Fibroblast of skin of back (primary cell): ENCODE measurements at regions not wholly inside any gene's neighbourhood (a gene's known extent, or its start where the extent isn't known, plus 50 kb on each side); places are given as distances from the start of the nearest gene placed in this dataset.

Experiments used
- DNase-seq: peaks from one replicate; pipeline ENCODE4 v3.0.0-alpha.2; 2013

DNA sequence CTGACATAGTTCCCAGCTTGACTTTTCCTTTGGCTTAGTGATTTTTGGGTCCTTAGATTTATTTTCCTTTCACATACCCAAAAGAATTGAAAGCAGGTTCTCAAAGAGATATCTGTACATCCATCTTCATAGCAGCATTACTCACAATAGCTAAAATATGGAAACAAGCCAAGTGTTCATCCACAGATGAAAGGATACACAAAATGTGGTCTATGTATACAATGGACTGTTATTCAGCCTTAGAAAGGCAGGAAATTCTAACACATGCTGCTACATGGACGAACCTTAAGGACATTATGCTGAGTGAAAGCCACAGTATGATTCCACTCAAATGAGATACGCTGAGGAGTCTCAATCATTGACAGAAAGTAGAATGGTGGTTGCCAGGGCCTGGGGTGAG, 171.8 kb downstream of the IGLL1 start:
- DNase-seq = no peak

DNA sequence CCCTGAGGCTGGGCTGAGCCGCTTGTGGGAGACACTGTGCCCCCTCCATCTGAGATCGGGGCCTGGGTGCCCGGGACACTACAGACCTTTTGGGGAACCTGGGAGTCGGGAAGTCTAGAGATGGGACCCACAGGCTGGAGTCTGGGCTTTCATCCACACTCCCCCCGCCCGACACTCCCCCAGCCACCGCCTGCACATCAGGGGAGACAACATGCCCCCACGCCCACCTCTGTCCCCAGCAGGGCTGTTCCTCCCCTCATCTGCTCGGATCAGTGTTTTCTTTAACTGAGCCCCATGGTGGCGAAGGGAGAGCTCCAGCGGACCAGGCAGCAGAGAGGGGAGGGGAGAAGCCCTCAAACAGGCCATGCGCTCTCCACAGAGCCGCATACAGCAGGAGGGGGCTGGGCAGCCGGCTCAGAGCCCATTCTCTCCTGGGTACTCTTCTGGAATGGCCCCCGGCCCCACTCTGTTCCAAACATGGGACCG, 174.7 kb downstream of the IGLL1 start:
- no peak for DNase-seq

DNA sequence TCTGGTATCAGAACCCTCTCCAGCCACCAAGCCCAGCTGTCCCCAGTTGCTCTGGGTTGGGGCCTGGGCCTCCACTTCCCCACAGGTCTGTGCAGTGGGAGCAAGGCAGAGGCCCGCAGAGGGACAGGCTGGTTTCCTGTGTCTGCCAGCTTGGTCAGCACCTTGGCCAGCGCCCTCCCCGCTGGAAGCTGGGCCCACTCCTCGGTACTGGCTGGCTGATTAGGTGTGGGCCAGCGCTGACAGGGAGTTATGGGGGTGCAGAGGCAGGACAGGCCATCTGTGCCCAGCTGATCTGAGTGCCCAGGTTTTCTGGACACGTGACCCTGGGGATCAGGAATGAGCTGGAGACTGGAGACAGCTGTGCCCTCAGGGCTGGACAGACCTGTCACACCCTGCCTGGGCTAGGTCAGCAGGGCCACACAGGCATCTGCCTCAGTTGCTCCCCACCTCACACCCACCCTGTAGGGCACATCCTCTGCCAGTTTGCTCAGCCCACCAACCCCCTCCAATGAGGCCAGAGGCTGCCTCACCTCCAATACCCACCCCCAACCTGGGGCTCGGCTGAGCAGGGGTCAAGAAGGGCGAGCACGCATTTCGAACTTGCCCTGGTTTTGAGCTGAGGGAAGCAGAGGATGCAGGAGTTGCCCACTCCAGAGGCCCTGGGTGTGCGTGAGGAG, 175.3 kb downstream of the IGLL1 start:
- peak; percentile 46 for DNase-seq

DNA sequence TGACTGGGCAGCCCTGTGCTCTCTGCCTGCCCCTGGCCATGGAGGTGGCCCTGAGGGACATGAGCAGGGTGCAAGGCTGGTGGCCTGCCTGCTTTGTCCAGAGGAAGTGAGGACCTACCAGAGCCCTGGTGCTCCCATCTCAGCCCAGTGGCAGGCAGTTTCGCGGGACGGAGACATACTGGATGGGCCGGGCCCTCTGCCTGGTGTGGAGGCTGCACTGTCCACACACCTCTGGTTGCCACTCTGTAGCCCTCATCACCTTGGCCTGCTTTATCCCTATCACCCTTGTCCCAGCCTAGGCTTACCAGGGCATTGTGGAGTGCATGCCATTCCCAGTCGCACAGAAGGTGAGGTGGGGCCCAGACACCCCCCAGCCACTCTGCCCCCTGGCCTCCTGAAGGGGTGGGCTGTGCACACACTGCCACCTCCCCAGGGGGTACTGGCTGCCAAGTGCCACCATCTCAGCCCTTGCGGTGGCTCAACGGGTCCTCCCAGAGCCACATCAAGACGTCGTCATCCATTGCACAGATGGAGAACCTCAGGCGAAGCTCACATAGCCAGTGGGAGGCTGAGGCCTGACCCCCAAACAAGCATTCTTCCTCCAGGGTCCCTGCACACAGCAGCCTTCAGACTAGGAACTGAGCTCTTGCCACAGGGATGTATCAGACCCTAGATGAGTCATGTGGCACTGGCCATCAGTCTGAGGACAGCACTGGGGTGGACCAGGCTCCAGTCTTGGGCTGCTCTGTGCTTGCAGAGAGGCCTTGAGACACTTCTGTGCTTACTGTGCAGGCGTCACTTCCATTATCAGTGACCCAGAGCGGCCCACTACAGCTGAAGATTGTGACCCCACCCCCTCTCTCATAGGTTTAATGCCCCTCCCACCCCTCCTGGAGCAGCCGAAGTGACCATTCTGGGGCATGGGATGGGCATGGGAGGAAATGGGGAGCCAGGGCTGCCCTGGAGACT, 176.1 kb downstream of the IGLL1 start:
- DNase-seq = no peak

DNA sequence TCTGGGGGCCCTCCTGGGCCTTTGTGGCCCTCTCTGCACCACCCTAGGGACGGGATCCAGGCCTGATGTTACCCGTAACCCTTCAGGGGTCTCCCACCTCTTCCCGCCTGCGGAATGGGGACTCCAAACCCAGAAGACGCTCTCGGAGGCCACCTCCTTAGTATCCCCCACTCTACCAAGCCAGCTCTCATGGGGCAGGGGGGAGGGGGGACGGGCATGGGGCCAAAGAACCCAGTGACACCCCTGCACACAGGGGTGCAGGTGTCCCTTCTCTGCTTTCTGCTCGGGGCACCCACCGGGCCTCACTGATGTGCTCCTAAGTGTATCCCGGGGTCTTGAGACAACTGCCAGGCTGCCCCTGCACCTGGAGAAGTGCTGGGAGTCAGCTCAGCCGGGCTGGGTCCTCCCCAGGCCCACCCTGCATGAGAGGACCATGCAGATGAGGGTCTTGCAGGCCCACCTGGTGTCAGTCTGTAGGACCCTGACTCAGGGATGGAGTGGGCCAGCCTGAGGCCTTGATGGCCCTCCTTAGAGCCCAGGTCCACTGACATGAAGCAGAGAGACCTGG, 176.9 kb downstream of the IGLL1 start:
- no peak for DNase-seq

DNA sequence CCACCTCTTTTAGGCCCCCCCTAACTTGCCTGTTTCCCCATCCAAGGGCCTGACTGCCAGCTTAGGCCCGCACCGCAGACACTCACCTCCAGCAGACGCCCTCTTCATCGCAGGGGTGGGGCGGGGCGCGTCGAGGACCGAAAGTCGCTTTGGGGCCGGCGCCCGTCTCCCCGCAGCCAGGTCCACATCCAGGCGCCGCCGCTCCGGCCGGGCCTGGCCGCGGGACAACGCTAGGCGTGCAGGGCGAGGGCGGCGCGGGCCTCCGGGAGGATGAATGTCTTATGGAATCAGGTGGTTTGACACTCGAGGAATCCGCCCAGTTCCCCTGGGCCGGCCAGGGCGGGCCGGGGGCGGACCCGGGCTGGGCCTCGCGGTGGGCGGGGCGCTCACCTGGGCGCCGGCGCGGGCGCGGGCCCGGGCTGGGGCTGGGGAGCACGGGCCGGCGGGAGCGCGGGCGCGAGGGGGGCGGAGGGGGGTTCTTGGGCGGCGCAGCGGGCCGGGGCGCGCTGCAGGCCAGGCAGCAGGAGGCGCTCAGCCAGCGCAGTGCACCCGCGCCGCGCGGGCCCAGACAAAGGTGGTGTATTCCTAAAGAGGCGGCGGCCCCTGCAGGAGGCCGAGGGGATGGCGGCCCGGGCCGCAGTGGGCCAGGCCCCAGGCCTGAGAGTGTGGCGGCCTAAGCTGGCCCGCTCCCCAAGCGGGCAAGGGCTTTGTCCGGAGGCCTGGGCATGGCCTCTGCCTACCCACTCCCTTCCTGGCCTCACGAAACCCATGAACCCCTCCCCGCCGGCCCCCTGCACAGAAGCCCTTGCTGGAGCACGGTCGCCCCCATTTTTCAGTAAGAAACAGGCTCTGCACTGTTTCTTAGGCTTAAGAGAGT, 177.6 kb downstream of the IGLL1 start:
- DNase-seq = peak; percentile 46

DNA sequence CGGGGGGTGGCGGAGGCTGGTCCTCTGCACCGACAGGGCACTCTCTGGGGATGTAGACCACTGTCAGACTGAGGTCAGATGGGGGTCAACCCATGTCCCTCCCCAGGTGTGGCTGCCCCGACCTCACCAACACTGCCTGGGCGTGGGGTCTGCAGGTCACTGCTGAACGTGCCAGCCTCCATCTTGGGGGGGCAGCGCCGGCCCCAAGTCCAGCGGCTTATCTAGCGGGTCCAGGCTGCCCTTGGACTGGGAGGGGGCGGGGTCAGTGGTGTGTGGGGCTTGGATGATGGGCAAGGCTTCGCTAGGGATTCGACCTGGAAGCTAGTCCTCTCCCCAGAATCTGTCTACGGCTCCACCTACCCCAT, 178.2 kb downstream of the IGLL1 start:
- no peak for DNase-seq

DNA sequence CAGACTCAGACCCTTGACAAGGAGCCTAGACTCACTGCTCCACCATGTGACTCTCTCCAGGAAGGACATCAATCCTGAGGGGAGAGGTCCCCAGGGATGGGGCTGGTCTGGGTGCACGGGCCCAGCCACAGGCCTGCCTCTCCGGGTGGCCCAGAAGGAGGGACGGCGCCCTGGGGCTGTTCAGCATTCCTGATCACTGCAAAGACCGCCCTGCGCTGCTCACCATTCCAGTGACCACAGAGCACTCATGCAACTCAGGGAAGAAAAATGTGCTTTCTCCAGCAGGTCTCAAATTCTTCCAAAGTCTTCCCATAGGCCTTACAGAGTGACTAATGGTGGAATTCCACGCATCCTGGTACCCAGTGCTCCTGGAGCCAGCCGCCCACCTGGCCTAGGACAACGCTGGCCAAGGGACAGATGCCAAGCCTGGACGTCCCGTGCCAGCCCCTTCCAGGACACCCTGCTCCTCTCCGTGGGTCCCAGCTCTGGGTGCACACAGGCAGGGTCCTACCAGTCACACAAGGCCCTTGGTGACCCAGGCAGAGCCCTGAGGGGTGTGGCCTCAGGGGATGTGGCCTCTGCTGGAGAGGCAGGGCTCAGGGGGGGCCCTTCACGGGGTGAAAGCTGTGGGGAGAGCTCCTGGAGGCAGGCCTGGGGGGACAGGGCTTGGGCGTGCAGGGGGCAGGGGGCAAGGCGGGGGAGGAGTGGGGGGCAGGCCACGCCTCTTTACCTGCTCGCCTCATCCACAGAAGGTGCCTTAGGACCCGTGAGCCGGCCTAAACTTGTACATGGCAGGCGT, 178.8 kb downstream of the IGLL1 start:
- peak; percentile 93 for DNase-seq

DNA sequence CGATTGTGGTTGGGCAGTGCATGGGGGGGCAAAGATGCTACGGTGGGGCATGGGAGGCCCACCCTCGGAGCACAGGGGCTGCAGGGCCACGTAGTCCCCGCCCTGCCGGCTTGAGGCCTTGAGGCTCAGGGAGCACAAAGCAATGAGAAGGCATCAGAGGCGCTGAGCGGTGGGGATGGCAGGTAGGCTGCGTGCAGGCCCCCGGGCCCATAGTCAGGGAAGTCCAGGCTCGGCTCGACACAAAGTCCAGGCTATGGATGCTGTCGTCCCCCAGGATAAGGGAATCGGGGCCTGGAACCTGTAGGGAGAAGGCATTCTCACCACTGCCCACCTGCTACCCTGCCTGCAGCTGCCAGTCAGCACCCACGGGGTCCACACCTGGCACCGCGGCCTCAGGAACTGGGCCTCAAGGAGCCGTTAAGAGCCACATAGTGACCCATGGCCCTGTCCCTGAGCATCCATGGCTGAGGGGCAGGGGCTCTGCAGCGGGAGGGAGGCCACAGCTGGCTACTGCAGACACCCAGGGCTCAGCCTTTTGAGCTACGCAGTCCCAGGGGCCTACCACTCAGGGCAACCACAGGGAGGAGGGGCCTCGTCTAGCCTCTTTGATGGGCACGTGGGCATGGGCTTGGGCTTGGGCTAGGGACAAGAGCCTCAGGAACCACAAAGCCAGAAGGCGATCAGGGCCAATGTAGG, 179.7 kb downstream of the IGLL1 start:
- no peak for DNase-seq

DNA sequence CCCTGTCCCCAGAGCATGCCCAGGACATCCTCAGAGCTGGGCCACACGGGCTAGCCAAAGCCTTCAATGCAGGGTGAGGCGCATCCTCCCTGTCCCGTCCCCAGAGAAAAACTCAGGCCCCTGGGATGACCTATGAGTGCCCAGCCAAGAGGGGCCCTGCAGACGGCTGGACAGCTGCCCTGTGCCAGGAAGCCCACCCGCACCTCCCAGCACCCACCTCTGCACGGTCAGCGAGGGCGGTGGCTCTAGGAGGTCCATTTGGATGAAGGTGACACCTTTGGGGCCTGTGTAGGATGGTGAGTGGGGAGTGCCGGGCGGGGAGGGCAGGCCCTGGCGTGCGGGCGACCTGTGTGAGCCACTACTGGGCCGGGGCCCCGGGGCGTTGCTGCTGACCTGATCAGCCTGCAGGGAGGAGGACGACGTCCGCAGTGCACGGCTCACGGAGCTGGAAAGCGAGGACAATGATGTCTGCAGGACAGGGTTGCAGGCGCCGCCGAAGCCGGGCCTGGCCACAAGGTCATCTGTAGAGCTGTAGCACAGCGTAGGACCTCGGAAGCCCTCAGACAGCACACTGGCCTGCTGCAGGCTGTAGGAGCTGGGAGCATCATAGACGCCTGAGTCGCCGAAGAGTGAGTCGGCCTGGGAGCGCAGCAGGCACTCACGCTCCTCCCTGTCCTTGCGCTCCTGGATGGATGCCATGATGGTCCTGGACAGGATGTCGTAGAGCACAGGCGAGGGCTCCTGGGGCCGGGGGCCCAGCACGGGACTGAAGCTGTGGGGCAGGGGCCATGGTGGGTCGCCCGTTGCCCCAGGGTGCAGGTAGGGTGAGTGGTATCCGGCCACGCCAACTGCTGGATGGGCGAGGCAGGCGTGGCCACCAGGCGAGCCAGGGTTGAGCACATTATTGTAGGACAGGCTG, 180.5 kb downstream of the IGLL1 start:
- no peak for DNase-seq

DNA sequence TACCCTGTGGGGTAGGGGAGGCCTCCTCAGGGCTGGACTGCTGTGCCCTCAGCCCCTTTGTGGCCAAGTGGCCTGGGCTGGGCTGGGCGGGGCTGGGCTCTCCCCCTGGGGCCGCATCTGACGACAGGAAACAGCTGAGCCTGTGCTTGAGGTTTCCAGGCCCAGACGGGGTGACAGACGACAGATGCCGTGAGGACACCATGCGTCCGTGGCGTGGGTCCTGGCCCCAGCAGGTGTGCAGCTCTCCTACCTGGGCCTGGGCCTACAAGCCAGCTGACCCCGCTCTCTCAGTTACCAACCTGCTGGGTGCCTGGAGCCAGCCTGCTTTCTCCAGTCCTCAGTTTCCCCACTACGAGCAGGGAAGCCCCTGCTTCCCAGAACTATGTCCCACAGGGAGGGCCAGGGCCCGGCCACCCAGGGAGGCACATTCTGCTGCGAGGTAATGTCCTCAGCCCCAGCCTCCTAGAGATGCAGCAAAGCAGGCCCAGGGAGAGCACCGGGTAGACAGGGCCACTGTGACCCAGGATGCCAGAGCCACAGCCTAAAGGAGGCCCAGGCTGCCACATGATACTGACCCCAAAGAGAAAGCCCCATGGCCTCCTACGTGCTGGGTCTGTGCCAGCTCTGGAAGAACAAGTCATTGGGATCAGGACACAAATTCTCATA, 181.3 kb downstream of the IGLL1 start:
- no peak for DNase-seq

DNA sequence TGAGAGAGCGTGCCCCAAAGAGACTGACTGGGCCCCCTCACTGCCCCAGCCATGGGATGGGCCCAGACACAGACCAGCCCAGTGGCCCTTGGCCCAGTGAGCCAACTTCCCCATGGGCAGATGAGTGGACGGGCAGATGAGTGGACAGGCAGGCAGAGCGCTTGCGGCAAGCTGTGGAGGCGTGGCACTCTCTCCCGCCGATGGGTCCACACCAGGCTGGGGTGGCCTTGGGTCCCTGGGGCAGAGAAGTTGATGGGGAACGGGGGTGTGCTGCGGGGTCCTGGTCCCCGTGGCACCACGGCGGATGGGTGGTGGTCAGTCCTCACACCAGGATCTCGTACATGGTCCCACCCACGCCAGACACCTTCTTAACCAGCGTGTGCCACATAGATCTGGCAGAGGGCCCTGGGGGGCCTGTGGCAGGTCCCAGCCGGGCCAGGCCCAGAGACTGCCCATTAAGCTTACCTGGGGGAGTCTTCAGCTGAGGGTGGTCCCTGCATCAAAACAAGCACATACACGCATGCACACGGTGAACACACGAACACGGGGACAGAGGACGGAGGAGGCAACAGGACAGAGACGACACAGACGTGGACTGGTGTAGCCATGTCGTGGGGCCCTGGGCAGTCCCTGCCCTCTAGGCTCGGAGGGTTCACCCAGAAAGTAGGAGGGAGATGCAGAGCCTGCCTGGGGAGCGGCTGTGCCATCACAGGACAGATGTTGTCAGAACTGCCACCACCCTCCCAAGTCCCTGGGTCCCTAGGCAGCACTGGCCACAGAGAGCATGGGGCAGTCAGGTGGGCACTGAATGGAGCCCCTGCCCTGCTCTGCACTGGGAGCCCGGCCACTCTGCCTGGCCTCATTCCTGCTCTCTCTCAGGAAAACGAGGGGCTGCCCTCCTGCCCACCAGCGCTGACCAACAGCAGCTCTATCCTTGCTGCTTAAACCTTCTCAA, 182.2 kb downstream of the IGLL1 start:
- no peak for DNase-seq

DNA sequence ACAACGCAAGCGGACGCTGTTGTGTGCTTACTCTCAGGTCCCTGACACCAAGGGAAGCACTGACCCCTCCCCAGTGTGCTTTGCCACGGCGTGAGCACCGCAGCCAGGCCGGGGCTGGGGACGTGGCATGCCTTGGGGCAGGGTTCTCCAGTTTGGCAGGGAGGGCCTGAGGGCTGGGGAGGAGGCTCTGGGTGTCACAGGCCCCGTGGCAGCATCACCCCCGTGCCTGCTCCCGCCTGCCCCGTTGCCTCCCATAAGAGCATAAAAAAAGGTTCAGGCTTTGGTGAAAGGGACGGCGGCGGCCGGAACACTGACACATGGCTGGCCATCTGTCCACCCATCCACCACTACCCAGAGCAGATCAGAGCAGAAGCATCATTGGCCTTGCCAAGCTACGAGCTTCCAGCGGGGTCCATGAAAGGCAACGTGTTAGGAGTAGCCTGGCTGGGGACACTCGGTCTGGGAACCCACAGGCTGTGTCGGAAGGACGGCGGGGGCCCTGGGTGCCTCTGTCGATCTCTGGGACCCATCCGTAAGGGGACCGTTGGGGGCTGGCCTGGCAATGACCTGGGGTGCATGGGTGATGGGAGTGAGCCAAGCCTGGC, 183.0 kb downstream of the IGLL1 start:
- no peak for DNase-seq

DNA sequence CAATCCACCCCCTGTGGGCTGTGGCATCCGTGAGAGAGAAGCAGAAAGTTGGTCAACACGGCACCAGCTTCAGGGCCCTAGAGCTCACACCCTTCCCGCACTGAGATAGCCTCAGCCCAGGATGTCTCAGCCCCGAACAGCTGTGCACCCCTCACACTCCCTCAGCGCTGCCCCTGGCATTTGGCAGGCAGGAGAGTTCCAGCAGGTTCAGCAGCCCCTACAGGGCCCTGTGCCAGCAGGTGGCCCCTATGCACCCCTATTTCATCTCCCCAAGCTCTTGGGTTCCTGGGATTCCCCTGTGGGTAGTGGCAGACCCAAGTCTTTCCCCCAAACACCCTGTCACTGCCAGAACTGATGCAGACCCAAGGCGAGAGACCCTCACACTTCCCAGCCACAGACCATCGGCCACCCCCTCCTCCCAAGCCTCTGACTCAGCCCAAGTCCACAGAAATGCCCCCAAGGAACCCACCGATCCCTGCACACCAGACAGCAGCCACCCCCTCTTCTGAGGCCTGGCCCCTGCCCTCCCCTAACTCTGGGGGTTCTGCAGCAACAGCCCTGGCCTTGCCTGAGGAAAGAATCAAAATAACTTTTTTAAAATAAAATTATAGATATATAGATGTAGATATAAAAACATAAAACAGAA, 183.6 kb downstream of the IGLL1 start:
- no peak for DNase-seq

DNA sequence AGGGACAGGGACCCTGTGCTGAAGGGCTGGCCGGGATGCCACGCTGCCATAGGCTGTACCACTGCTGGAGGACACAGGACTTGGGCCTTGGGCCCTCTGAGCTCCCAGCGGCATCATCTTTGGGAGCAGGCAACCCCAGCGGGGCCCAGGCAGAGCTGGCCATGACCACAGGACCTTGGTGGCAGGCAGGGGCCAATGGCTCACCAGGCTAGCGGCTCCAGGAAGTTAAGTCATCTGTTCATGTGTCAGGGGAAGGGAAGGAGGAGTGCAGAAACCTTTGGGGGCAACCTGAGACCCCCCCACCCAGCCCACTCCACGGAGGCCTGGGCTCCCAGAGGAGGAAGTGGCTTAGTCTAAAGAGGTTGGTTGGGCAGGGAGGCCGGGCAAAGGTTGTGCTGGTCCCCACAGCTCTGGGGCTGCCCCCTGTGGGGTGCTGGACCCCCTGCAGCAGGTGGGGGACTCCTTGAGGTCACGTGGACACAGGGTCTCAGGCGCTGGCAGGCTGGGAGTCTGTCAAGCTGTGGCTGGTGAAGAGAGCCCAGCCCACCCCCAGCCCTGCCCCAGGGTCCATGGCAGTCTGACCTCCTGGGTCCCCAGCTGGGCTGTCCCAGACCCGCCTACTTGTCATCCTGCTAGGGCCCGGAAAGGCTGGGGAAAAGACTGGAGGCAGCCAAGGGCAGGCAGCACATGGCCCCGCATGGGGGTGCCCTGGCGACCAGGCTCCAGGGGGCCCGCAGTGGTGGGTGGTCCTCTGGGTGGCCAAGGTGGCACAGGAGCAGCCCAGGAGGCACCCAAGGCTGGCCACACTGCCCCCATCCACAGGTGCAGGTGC, 184.3 kb downstream of the IGLL1 start:
- no peak for DNase-seq
